Gastrocnemius medialis (tissue), 4 donors: ENCODE measurements at regions not wholly inside any gene's neighbourhood (a gene's known extent, or its start where the extent isn't known, plus 50 kb on each side); places are given as distances from the start of the nearest gene placed in this dataset.

Experiments used
- CTCF ChIP-seq, 5 experiments: fragments of 450-650 bp in 3 of 5; fragments of 200-600 bp in 2 of 5; sonication (generic) in 2 of 5; IDR thresholded peaks in 4 of 5; conservative IDR thresholded peaks in 1 of 5; 1 replicate in 4 of 5; 2 replicates in 1 of 5; pipeline ENCODE4 v1.5.1; 2016 to 2019; ENCODE audit warnings: antibody characterized with exemption in 5 of 5, mild to moderate bottlenecking in 3 of 5, moderate library complexity in 3 of 5
- POLR2A ChIP-seq, 2 donors: fragments of 450-650 bp; IDR thresholded peaks; one replicate each; pipeline ENCODE4 v1.6.1; 2017; ENCODE audit warnings: antibody characterized with exemption in 2 of 2, mild to moderate bottlenecking in 2 of 2, moderate library complexity in 2 of 2

GRCh38 chr21:15383588-15383987, 318.8 kb upstream of the NRIP1 start:
- TF ChIP-seq CTCF (IDR thresholded peaks at IDR 0.05 in 4 of 5, conservative IDR thresholded peaks at IDR 0.05 in 1 of 5): no peak
- TF ChIP-seq POLR2A (IDR thresholded peaks at IDR 0.05): no peak
